ENCODE measurements at regions not wholly inside any gene's neighbourhood (a gene's known extent, or its start where the extent isn't known, plus 50 kb on each side); places are given as distances from the start of the nearest gene placed in this dataset.

DNA sequence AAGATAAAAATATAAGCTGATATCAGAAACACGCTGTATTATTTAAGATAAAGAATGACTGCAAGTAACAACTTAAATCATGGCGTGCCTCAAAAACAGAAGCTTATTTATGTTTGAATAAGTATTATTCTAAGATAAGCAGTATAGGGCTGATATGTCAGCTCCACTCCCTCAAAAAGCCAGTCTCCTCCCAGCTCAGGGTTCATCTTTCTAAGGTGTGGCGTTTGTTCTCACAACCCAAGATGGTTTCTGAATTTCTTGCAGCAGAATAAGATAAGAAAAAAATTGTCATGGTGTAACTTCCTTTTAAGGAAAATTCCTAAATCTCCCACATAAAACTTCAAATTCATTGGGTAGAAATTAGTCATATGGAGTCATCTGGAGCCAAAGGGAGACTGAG lies 166.1 kb upstream of the POU1F1 start:
- no peaks in the 10 kb centered on the region for H3K4me1 ChIP-seq (ENCODE audit: insufficient read depth, low read length)
- H3K9ac ChIP-seq (ENCODE audit: extremely low read depth, insufficient read length, low read length): no peak overlapping the region
- no peaks in the 10 kb centered on the region for H3K79me1 ChIP-seq (ENCODE audit: insufficient read depth, low read depth, low read length, poor library complexity, severe bottlenecking)
- Mint-ChIP-seq H3K4me3 (no peak overlapping the region), H3K36me3 (ENCODE audit: insufficient read depth in 1 of 3, low read depth in 3 of 3) (no peaks in the 10 kb centered on the region), H3K9me3 (peaks cover 3 to 4% of the 10 kb centered on the region in 2 experiments; a peak in 2 of 5 replicates), H3K27me3 (ENCODE audit: low read depth) (no peaks in the 10 kb centered on the region), H3K27ac (no peak overlapping the region), H3K4me1 (peaks cover 0 to 7% of the 10 kb centered on the region in 2 experiments; a peak in 2 of 4 replicates)
- H4K5ac ChIP-seq (ENCODE audit: insufficient read length, low read depth, low read length): no peak overlapping the region
- no peak overlapping the region for H3K14ac ChIP-seq (ENCODE audit: insufficient read depth, low read length)
- H4K91ac ChIP-seq (ENCODE audit: insufficient read length, low read depth, low read length): no peak overlapping the region
- DNase-seq: no peak
- H3T11ph ChIP-seq (ENCODE audit: low read length): no peak overlapping the region
- no peak overlapping the region for H3K56ac ChIP-seq (ENCODE audit: insufficient read length, low read depth, low read length)
- no peaks in the 10 kb centered on the region for H3K27me3 ChIP-seq (ENCODE audit: insufficient read depth, low read length)
- H2BK5ac ChIP-seq (ENCODE audit: insufficient read length, low read length): no peak overlapping the region
- no peaks in the 10 kb centered on the region for H3K79me2 ChIP-seq (ENCODE audit: insufficient read depth, low read length)
- no peak overlapping the region for H3K4me2 ChIP-seq (ENCODE audit: insufficient read depth, insufficient read length, low read length)
- no peak overlapping the region for H2AK5ac ChIP-seq (ENCODE audit: insufficient read length, low read length)
- no peaks in the 10 kb centered on the region for H4K20me1 ChIP-seq (ENCODE audit: control insufficient read depth, insufficient read depth, insufficient read length)
- no peak overlapping the region for H3K27ac ChIP-seq (ENCODE audit: insufficient read length, low read depth, low read length)
- H3K9me3 ChIP-seq (ENCODE audit: control insufficient read depth, low read depth, low read length): no peaks in the 10 kb centered on the region
- no peak overlapping the region for H2BK12ac ChIP-seq (ENCODE audit: insufficient read length, low read depth, low read length)
- WGBS (ENCODE audit: extremely low coverage, insufficient read length, low lambda C conversion rate): no CpG with 5 or more reads among the region's 3 CpGs
- no peak overlapping the region for H4K8ac ChIP-seq (replicated peaks; ENCODE audit: insufficient read length, low read depth, low read length)
- no peak overlapping the region for H2BK20ac ChIP-seq (ENCODE audit: low read depth, low read length, poor library complexity, severe bottlenecking)
- no peak overlapping the region for H2AFZ ChIP-seq (ENCODE audit: low read length)
- no peak overlapping the region for H2BK120ac ChIP-seq (ENCODE audit: low read depth, low read length, poor library complexity, severe bottlenecking)
- H3K23ac ChIP-seq (ENCODE audit: insufficient read length, low read depth, low read length): no peak overlapping the region
- no peak overlapping the region for H3K18ac ChIP-seq (ENCODE audit: insufficient read length, low read depth, low read length)
- no peak for TF ChIP-seq CTCF (conservative IDR thresholded peaks at IDR 0.05)
- no peak overlapping the region for H2BK15ac ChIP-seq (ENCODE audit: low read depth, low read length)
- no peaks in the 10 kb centered on the region for H3K23me2 ChIP-seq (ENCODE audit: insufficient read length, low read depth, low read length, poor library complexity, severe bottlenecking)
- no peak overlapping the region for H3K4ac ChIP-seq (ENCODE audit: low read depth, low read length)

All from H9 (cell line).